ENCODE measurements at regions not wholly inside any gene's neighbourhood (a gene's known extent, or its start where the extent isn't known, plus 50 kb on each side); places are given as distances from the start of the nearest gene placed in this dataset.

DNA sequence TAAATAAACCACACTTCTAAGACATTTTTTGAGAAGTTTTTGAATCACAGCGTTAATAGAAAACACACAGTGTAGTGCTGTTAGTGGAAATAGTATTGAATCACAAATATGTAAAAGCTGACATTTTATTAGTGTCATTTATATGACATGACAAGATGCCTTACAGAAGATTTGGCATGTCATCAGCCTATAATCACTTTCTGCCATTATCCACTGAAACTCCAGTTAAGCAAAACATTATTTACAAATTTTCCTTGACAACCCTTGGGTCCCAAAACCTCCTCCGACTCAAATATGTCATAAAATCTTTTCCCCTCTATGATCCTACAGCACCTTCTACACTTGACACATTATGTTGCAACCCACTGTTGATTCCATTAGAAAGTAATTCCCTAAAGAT, 376.9 kb upstream of the LRFN5 start:
- TF ChIP-seq, protein P1, sequence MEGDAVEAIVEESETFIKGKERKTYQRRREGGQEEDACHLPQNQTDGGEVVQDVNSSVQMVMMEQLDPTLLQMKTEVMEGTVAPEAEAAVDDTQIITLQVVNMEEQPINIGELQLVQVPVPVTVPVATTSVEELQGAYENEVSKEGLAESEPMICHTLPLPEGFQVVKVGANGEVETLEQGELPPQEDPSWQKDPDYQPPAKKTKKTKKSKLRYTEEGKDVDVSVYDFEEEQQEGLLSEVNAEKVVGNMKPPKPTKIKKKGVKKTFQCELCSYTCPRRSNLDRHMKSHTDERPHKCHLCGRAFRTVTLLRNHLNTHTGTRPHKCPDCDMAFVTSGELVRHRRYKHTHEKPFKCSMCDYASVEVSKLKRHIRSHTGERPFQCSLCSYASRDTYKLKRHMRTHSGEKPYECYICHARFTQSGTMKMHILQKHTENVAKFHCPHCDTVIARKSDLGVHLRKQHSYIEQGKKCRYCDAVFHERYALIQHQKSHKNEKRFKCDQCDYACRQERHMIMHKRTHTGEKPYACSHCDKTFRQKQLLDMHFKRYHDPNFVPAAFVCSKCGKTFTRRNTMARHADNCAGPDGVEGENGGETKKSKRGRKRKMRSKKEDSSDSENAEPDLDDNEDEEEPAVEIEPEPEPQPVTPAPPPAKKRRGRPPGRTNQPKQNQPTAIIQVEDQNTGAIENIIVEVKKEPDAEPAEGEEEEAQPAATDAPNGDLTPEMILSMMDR (IDR thresholded peaks at IDR 0.05), result no peak
- TF ChIP-seq HDAC2 (IDR thresholded peaks at IDR 0.05) (no peak), FOSB (CRISPR knock-in tag; IDR thresholded peaks at IDR 0.05) (no peak), ZC3H11A (IDR thresholded peaks at IDR 0.05) (no peak), CHD2 (IDR thresholded peaks at IDR 0.05; ENCODE audit: low read length, partially characterized antibody) (no peak), POLR2A (IDR thresholded peaks at IDR 0.05; ENCODE audit: low read length) (no peak), SMC3 (IDR thresholded peaks at IDR 0.05) (no peak), USF2 (IDR thresholded peaks at IDR 0.05) (no peak), GATA3 (IDR thresholded peaks at IDR 0.05; ENCODE audit: borderline replicate concordance) (no peak), ZNF302 (CRISPR knock-in tag; IDR thresholded peaks at IDR 0.05) (no peak), PHF8 (IDR thresholded peaks at IDR 0.05; ENCODE audit: borderline replicate concordance, low read depth) (no peak), CEBPB (IDR thresholded peaks at IDR 0.05) (no peak)
- TF ChIP-seq, protein P2, sequence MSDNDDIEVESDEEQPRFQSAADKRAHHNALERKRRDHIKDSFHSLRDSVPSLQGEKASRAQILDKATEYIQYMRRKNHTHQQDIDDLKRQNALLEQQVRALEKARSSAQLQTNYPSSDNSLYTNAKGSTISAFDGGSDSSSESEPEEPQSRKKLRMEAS (IDR thresholded peaks at IDR 0.05), result no peak

Data from A549 (cell line).